HG02981 (cell line): ENCODE measurements at regions not wholly inside any gene's neighbourhood (a gene's known extent, or its start where the extent isn't known, plus 50 kb on each side); places are given as distances from the start of the nearest gene placed in this dataset.

ENCODE experiments used
- ATAC-seq: cut with Tn5 transposase; IDR thresholded peaks from one replicate; pipeline ENCODE4 v1.9.1; 2021; ENCODE audit warnings: mild to moderate bottlenecking, moderate library complexity; ENCODE audit not compliant: unreplicated experiment

- no peak for ATAC-seq
Measured at GRCh38 chr3:16102187-16102561, 72.3 kb upstream of the GALNT15 start.

GRCh38 chr3:16102905-16103364, 71.5 kb upstream of the GALNT15 start:
- ATAC-seq = no peak

- ATAC-seq = no peak
Measured at GRCh38 chr3:16103472-16103871, 71.0 kb upstream of the GALNT15 start.

GRCh38 chr3:16104156-16104555, 70.3 kb upstream of the GALNT15 start:
- ATAC-seq = no peak

GRCh38 chr3:16106050-16106449, 68.4 kb upstream of the GALNT15 start:
- ATAC-seq = no peak

GRCh38 chr3:16108424-16108823, 66.1 kb upstream of the GALNT15 start:
- no peak for ATAC-seq

GRCh38 chr3:16109929-16110328, 64.6 kb upstream of the GALNT15 start:
- ATAC-seq = no peak

GRCh38 chr3:16112910-16113504, 61.5 kb upstream of the GALNT15 start:
- no peak for ATAC-seq

- no peak for ATAC-seq
Measured at GRCh38 chr3:16113704-16114103, 60.8 kb upstream of the GALNT15 start.

- no peak for ATAC-seq
Measured at GRCh38 chr3:16114429-16114828, 60.1 kb upstream of the GALNT15 start.

GRCh38 chr3:16114930-16115329, 59.5 kb upstream of the GALNT15 start:
- no peak for ATAC-seq

GRCh38 chr3:16118396-16118795, 56.1 kb upstream of the GALNT15 start:
- ATAC-seq = no peak

GRCh38 chr3:16119887-16120286, 54.6 kb upstream of the GALNT15 start:
- no peak for ATAC-seq

GRCh38 chr3:16121391-16121790, 53.1 kb upstream of the GALNT15 start:
- no peak for ATAC-seq

GRCh38 chr3:16122155-16122554, 52.3 kb upstream of the GALNT15 start:
- no peak for ATAC-seq

GRCh38 chr3:16122661-16123060, 51.8 kb upstream of the GALNT15 start:
- ATAC-seq = no peak

GRCh38 chr3:16124636-16125035, 49.8 kb upstream of the GALNT15 start:
- ATAC-seq = no peak
